ENCODE measurements at regions not wholly inside any gene's neighbourhood (a gene's known extent, or its start where the extent isn't known, plus 50 kb on each side); places are given as distances from the start of the nearest gene placed in this dataset.

- DNase-seq: peak; percentile 5
Observed at GRCh38 chr1:198042168-198042567, 114.6 kb upstream of the NEK7 start.

- DNase-seq: no peak
Observed at GRCh38 chr1:198047913-198048312, 108.9 kb upstream of the NEK7 start.

GRCh38 chr1:198054510-198054909 lies 102.3 kb upstream of the NEK7 start:
- no peak for DNase-seq

- no peak for DNase-seq
Observed at GRCh38 chr1:198056255-198056654, 100.5 kb upstream of the NEK7 start.

GRCh38 chr1:198064181-198064580 lies 92.6 kb upstream of the NEK7 start:
- DNase-seq: no peak

- DNase-seq: no peak
Observed at GRCh38 chr1:198068285-198068684, 88.5 kb upstream of the NEK7 start.

GRCh38 chr1:198072177-198072576 lies 84.6 kb upstream of the NEK7 start:
- no peak for DNase-seq

- DNase-seq: no peak
Observed at GRCh38 chr1:198075296-198075695, 81.5 kb upstream of the NEK7 start.

GRCh38 chr1:198079432-198079951 lies 77.3 kb upstream of the NEK7 start:
- DNase-seq: no peak

- no peak for DNase-seq
Observed at GRCh38 chr1:198082576-198082975, 74.2 kb upstream of the NEK7 start.

- no peak for DNase-seq
Observed at GRCh38 chr1:198083549-198083948, 73.2 kb upstream of the NEK7 start.

GRCh38 chr1:198084241-198084908 lies 72.4 kb upstream of the NEK7 start:
- no peak for DNase-seq

- no peak for DNase-seq
Observed at GRCh38 chr1:198086051-198086745, 70.6 kb upstream of the NEK7 start.

- DNase-seq: no peak
Observed at GRCh38 chr1:198087831-198088230, 69.0 kb upstream of the NEK7 start.

- DNase-seq: peak; percentile 32
Observed at GRCh38 chr1:198088360-198089071, 68.3 kb upstream of the NEK7 start.

GRCh38 chr1:198096390-198096789 lies 60.4 kb upstream of the NEK7 start:
- DNase-seq: no peak

GRCh38 chr1:198099755-198100154 lies 57.0 kb upstream of the NEK7 start:
- no peak for DNase-seq

- DNase-seq: no peak
Observed at GRCh38 chr1:198101716-198102453, 54.9 kb upstream of the NEK7 start.

- no peak for DNase-seq
Observed at GRCh38 chr1:198102454-198102827, 54.4 kb upstream of the NEK7 start.

- DNase-seq: no peak
Observed at GRCh38 chr1:198105185-198105584, 51.6 kb upstream of the NEK7 start.

- DNase-seq: no peak
Observed at GRCh38 chr1:198106011-198106410, 50.8 kb upstream of the NEK7 start.

All from kidney glomerular epithelial cell (primary cell).